ENCODE measurements at regions not wholly inside any gene's neighbourhood (a gene's known extent, or its start where the extent isn't known, plus 50 kb on each side); places are given as distances from the start of the nearest gene placed in this dataset.
A peak's percentile ranks its signal among the peaks of the same experiment; 100 is the strongest.
"Not testable (repeated sequence)": the region's sequence is repeated elsewhere in the genome, so short reads cannot be mapped to it uniquely, and the experiment has no call there.

DNA sequence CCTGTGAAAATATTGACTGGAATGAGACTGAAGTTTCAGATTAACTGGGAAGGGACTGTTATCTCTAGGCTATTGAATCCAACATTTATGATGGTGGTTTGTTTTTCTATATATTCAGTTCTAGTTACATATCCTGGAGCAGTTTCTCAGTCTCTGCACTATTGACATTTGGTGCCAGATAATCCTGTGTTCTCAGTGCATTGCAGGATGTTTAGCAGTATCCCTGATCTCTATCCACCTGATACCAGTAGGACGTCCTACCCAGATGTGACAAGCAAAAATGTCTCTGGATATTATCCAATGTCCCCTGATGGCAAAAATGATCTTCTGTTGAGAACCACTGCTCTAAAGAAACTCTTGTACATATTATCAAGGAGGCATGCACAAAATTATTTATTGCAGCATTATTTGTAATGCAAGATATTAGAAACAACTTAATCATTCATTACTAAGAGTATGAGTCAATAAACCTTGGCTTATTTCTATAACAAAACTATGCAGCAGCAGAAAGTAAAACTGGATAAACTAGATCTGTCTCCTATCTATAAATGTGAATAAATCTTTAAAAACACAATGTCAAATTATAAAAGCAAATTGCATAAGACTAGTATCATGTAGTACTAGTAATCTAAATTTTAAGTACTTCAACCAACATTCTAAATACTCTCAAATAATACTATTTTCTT is 369.3 kb upstream of the RND3 start:
- DNase-seq = no peak

GRCh38 chr2:150853263-150853662 is 365.8 kb upstream of the RND3 start:
- DNase-seq = no peak

- no peak for DNase-seq
These were observed 363.2 kb upstream of the RND3 start for GRCh38 chr2:150850641-150851040.

- no peak for DNase-seq
These were observed 360.1 kb upstream of the RND3 start for GRCh38 chr2:150847578-150847977.

DNA sequence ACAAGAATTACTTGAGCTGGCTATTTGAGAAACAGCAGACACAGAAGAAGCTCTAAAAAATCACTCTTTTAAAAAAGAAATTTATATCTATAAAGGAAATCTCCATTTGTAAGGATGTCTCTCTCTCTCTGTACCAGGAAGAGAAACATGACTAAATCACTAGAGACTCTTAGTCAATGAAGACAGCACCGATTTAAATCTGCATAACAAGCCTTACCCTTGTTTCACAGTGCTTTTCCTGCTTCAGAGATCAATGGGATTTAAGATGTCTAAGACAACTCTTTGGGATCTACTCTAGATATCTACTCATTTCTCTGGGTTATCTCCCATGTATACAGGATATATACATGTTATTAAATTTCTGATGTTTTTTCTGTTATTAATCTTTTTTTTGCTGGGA is 359.2 kb upstream of the RND3 start:
- DNase-seq = no peak

- DNase-seq = no peak
These were observed 345.2 kb upstream of the RND3 start for GRCh38 chr2:150832686-150833085.

DNA sequence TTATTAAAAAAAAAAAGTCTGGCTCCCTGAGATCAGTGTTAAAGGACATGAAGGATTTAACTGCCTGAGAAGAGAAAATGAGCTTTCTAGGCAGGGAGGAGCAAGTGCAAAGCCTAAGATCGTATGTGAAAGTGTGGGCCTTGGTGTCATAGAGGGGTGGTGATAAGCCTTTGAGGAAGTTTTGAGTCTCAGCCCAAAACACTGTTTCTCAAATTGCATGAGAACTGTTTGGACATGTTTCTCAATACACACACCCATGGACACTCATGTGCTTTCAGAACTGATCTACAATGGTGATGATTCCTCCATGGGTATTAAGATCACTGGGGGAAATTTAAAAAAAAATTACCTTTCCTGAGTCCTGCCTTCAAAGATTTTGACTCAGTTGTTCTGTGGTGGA is 336.7 kb upstream of the RND3 start:
- no peak for DNase-seq

- DNase-seq = no peak
These were observed 330.0 kb upstream of the RND3 start for GRCh38 chr2:150817422-150817821.

GRCh38 chr2:150812664-150813367 is 325.3 kb upstream of the RND3 start:
- DNase-seq = no peak

DNA sequence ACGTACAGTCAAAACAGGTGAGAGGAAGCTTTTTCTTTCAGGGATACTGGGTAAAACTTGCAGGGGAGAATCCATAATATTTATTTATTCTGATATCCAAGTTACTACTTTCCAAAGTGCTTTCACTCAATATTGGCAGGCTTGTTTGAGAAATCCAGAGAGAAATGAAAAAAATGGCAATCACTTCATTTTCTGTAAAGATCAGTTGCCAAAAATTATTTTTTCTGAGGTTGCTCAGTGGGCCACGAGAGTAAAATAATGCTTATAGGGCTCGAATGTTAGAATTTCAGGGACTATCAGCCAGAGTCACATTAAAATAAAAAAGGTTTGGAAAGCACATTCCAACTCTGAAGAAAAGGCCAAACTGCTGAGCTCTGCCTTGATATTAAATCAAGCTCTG is 324.6 kb upstream of the RND3 start:
- DNase-seq = peak; percentile 32 to 78 (median 58)

DNA sequence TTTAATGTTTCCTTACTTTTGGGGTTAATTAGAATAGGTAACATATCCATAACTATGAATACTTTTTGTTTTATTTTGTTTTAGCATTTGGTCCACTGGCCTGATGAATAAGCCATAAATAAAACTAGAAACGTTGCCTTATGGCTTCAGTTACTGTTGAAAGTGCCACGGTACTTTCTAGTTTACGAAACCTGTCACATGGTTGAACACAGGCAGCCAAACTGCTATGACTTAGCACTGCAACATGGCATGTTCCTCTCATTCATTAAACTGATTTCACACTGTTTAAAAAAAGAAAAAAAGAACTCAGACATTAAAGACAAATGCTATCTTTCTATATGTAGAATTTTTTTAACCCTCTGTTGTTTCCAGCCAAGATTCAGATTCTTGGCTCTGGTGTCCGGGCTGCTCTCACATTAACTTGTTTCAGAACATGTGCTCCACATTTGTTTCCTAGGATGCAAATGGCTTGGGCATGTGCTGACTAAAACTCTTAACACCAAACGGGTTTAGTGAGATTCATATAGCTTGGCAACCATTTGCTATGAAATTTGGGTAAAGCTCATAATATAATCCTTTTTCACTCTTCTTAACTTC is 323.9 kb upstream of the RND3 start:
- DNase-seq = peak; percentile 41 to 88 (median 61)

GRCh38 chr2:150809103-150809502 is 321.6 kb upstream of the RND3 start:
- no peak for DNase-seq

GRCh38 chr2:150806336-150806735 is 318.9 kb upstream of the RND3 start:
- DNase-seq = no peak

DNA sequence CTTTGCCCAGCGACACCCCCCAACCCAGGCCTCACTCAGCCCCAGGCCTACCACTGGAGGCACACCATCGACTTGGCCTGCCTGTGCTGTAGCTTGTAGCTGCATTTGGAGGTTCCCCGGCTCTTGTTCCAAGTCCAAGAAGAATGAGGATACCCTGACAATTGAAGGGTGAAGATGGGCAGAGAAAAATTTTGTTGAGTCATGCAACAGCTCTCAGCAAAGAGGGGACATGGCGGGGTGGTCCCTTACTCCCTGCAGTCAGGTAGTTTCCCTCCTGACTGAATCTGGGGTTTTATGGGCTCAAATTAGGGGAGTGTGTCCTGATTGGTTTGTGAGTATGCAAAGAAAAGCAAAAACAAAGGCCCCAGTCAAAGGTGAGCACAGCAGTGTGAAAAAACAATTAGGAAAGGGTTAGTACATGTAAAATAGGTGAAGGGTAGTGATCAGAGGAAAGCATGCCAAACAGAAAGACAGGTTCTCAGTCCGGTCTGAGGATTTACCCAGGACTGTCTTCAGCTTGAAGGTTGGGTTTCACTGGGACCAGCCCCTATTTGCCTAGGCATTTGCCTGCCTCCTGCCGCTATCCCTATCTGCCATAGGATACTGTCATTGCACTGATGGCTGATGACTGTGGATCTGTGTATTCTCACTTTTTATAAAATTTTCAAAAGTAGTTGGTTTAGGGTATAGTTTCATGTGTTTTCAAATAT is 316.4 kb upstream of the RND3 start:
- DNase-seq = no peak

- DNase-seq = no peak
These were observed 315.2 kb upstream of the RND3 start for GRCh38 chr2:150802635-150803034.

DNA sequence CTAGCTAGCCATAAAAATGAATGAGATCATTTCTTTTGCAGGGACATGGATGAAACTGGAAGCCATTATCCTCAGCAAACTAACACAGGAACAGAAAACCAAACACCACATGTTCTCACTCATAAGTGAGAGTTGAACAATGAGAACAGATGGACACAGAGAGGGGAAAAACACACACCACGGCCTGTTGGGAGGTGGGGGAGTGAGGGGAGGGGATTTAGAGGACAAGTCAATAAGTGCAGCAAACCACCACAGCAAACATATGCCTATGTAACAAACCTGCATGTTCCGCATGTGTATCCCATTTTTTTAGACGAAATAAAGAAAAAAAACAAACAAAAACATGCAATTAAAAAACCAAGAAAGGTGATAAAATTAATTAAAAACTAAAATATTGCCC is 308.8 kb upstream of the RND3 start:
- not testable (repeated sequence) for DNase-seq

DNA sequence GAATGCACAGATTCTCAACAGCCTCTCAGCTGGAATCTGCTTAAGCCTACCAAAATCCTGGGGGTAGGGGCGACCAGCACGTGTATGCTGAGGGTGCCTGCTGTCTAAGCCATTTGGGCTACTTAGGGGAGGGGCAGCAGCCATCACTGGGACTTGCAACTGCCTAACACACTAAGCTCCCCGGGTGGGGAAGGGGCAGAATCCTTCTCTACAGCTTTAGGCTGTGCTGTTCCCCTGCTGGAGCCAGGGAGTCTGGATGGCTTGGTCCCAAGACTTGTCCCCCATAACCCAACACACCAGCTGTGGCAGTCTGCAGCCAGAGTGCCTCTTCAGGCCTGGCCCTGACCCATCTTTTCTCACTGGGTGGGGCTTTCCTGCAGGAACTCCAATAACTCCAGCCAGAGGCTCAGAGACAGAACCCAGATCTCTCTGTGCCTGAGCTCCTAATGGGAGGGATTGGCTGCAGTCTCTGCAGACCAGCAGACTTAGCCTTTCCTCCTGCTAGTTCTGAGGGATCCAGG is 305.4 kb upstream of the RND3 start:
- DNase-seq = no peak

- DNase-seq = no peak
These were observed 304.1 kb upstream of the RND3 start for GRCh38 chr2:150791567-150791966.

DNA sequence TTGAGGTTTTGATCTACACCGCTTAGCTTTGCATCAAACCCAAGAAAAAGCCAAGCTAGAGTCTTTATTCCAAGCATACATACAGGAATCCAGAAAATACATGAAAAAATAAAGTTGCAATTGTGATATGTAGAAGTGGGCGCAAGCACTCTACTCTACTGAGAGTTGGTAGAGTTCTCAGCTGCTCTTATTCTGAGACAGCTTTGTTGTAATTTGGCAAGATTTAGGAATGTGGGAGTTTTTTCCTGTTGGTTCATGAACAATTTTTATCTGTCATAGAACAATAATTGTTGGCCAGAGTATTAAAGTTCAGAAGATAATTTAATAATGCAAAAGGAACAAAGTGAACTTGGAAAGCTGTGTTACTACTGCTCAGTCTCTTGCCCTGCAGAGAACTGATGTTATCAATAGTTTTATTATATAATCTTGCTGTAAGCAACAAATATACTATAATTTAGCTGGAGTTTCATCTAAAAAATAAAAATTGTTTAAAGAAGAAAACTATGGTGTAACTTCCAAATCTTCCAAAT is 302.0 kb upstream of the RND3 start:
- no peak for DNase-seq

GRCh38 chr2:150788426-150789140 is 301.1 kb upstream of the RND3 start:
- DNase-seq = no peak

DNA sequence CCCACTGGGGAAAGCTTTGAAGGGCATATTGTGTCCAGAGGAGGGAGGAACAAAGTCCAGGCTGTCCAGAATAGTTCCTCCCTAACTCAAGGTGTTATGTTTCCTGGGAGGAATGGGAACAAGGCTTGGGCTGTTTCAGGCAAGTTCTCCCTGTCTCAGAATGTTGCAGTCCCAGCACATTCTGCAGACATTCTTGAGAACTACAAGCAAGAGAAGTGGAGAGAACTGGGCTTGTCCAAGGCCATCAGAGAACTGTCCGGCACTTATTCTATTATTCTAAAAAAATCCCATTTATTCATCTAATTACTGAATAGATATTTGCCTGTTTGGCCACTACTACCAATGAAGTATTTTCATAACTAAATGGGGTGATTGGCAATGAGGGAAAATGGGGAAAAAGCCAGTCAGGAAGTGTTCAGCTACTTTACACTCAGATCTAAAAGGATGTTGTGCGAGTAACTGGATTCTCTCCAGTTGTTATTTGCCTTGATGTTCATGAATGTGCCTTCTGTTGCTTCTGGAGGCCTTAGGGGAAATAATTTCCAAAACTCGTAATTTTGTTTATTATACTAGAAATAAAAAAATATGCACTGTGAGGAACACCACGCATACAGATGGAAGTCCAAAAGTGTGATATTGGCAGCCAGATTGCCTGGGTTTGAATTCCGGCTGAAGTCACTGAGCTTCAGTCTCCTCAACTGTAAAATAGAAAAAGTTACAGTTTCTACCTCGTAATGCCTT is 300.1 kb upstream of the RND3 start:
- DNase-seq = no peak
